ENCODE measurements at regions not wholly inside any gene's neighbourhood (a gene's known extent, or its start where the extent isn't known, plus 50 kb on each side); places are given as distances from the start of the nearest gene placed in this dataset.

- TF ChIP-seq, protein P1, sequence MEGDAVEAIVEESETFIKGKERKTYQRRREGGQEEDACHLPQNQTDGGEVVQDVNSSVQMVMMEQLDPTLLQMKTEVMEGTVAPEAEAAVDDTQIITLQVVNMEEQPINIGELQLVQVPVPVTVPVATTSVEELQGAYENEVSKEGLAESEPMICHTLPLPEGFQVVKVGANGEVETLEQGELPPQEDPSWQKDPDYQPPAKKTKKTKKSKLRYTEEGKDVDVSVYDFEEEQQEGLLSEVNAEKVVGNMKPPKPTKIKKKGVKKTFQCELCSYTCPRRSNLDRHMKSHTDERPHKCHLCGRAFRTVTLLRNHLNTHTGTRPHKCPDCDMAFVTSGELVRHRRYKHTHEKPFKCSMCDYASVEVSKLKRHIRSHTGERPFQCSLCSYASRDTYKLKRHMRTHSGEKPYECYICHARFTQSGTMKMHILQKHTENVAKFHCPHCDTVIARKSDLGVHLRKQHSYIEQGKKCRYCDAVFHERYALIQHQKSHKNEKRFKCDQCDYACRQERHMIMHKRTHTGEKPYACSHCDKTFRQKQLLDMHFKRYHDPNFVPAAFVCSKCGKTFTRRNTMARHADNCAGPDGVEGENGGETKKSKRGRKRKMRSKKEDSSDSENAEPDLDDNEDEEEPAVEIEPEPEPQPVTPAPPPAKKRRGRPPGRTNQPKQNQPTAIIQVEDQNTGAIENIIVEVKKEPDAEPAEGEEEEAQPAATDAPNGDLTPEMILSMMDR (IDR thresholded peaks at IDR 0.05): no peak
- Histone ChIP-seq H3K27ac (no peak overlapping the region), H3K4me3 (no peak overlapping the region), H3K9me3 (no peaks in the 10 kb centered on the region), H3K27me3 (no peaks in the 10 kb centered on the region), H3K4me1 (no peaks in the 10 kb centered on the region), H3K36me3 (no peaks in the 10 kb centered on the region)
- intact Hi-C loops (cut with DNase I): no loop called here
- no peak for DNase-seq (ENCODE audit: low spot score in 2 of 2)
Measured at GRCh38 chr4:111806331-111806730, 338.9 kb upstream of the FAM241A start.

DNA sequence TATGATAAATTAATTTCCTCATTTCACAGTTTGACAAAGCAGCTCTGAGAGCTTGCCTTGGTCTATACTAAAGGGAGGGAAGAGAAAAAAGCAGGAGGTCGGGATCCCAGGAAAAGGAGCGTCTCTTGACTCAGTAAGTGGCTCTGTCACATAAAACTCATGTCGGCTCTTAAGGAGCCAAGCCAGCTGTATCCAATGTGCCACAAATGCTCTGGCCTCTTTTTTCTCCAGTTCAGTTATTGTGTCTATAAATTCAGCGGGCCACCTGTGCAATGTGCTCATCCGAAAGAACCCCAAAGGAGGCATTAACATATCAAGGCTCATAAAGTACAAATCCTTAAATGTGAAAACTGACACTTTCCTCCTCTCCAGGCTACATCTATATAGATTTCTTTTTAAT lies 337.7 kb upstream of the FAM241A start:
- Histone ChIP-seq H3K27me3 (no peaks in the 10 kb centered on the region), H3K9me3 (no peaks in the 10 kb centered on the region), H3K4me1 (no peaks in the 10 kb centered on the region), H3K27ac (no peak overlapping the region), H3K36me3 (no peaks in the 10 kb centered on the region), H3K4me3 (no peak overlapping the region)
- intact Hi-C loops (cut with DNase I): no loop called here
- TF ChIP-seq, protein P1 (IDR thresholded peaks at IDR 0.05): no peak
- DNase-seq (ENCODE audit: low spot score in 2 of 2): no peak

DNA sequence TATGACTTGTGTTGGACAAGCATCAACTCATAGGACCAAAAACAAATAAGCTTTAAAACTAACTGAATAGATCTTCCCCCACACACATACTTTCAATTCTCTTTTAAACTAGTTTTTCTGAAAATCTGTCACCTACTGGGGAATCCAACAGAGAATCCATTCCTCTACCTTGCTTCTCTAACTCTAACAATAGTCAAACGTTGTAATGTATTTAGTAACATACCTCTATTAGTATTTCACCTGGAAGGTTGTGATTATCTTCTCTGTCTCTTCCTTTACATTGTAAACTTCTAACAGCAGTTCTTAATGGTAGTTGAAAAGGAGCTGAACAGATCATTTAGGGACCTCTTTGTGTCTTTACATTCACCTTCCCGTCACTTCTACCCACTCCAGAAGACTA lies 337.1 kb upstream of the FAM241A start:
- Histone ChIP-seq H3K4me1 (no peaks in the 10 kb centered on the region), H3K27ac (no peak overlapping the region), H3K27me3 (no peaks in the 10 kb centered on the region), H3K4me3 (no peak overlapping the region), H3K9me3 (no peaks in the 10 kb centered on the region), H3K36me3 (no peaks in the 10 kb centered on the region)
- intact Hi-C loops (cut with DNase I): no loop called here
- TF ChIP-seq, protein P1 (IDR thresholded peaks at IDR 0.05): no peak
- no peak for DNase-seq (ENCODE audit: low spot score in 2 of 2)

- Histone ChIP-seq H3K27ac (no peak overlapping the region), H3K9me3 (no peaks in the 10 kb centered on the region), H3K27me3 (no peaks in the 10 kb centered on the region), H3K4me1 (no peaks in the 10 kb centered on the region), H3K36me3 (no peaks in the 10 kb centered on the region), H3K4me3 (no peak overlapping the region)
- intact Hi-C loops (cut with DNase I): no loop called here
- TF ChIP-seq, protein P1 (IDR thresholded peaks at IDR 0.05): no peak
- no peak for DNase-seq (ENCODE audit: low spot score in 2 of 2)
Measured at GRCh38 chr4:111811661-111812060, 333.6 kb upstream of the FAM241A start.

GRCh38 chr4:111812114-111812513 lies 333.1 kb upstream of the FAM241A start:
- Histone ChIP-seq H3K4me1 (no peaks in the 10 kb centered on the region), H3K27ac (no peak overlapping the region), H3K4me3 (no peak overlapping the region), H3K36me3 (no peaks in the 10 kb centered on the region), H3K9me3 (no peaks in the 10 kb centered on the region), H3K27me3 (no peaks in the 10 kb centered on the region)
- intact Hi-C loops (cut with DNase I): no loop called here
- TF ChIP-seq, protein P1 (IDR thresholded peaks at IDR 0.05): no peak
- DNase-seq (ENCODE audit: low spot score in 2 of 2): no peak

GRCh38 chr4:111812760-111813159 lies 332.5 kb upstream of the FAM241A start:
- Histone ChIP-seq H3K27me3 (no peaks in the 10 kb centered on the region), H3K4me3 (no peak overlapping the region), H3K9me3 (no peaks in the 10 kb centered on the region), H3K36me3 (no peaks in the 10 kb centered on the region), H3K4me1 (no peaks in the 10 kb centered on the region), H3K27ac (no peak overlapping the region)
- no peak for DNase-seq (ENCODE audit: low spot score in 2 of 2)
- intact Hi-C loops (cut with DNase I): no loop called here
- TF ChIP-seq, protein P1 (IDR thresholded peaks at IDR 0.05): no peak
